A549 (cell line): ENCODE measurements at regions not wholly inside any gene's neighbourhood (a gene's known extent, or its start where the extent isn't known, plus 50 kb on each side); places are given as distances from the start of the nearest gene placed in this dataset.

Source experiments
- CEBPB ChIP-seq, 2 experiments: fragments of >200 bp in 1 of 2; sonication (Bioruptor Twin) in 1 of 2; formaldehyde crosslinking in 1 of 2; IDR thresholded peaks; 2 replicates each; pipeline ENCODE4 v1.6.1; 2012 to 2016
- EP300 ChIP-seq, 2 experiments: fragments of >200 bp; sonication (Bioruptor Twin); formaldehyde crosslinking; IDR thresholded peaks; 2 replicates in 1 of 2; 3 replicates in 1 of 2; pipeline ENCODE4 v1.6.1; 2016 to 2017
- FOSL2 ChIP-seq, 2 experiments: fragments of 450-650 bp in 1 of 2; fragments of >200 bp in 1 of 2; sonication (Bioruptor Twin) in 1 of 2; formaldehyde crosslinking; IDR thresholded peaks; 2 replicates each; pipeline versions ENCODE4 v1.5.0 to v1.6.1; 2016 to 2020; ENCODE audit warnings: mild to moderate bottlenecking in 1 of 2, moderate library complexity in 1 of 2
- PBX3 ChIP-seq: IDR thresholded peaks from 2 replicates; pipeline ENCODE4 v1.6.1; 2012
- POLR2A ChIP-seq: IDR thresholded peaks from 2 replicates; pipeline ENCODE4 v1.6.1; 2012; ENCODE audit warnings: mild to moderate bottlenecking, low read length
- RAD21 ChIP-seq, 2 experiments: fragments of >200 bp in 1 of 2; sonication (Bioruptor Twin) in 1 of 2; formaldehyde crosslinking in 1 of 2; IDR thresholded peaks in 1 of 2; conservative IDR thresholded peaks in 1 of 2; 2 replicates in 1 of 2; 3 replicates in 1 of 2; pipeline ENCODE4 v1.6.1; 2012 to 2018; ENCODE audit warnings: inconsistent platforms in 1 of 2
- SMC3 ChIP-seq: fragments of >200 bp; sonication (Bioruptor Twin); formaldehyde crosslinking; IDR thresholded peaks from 3 replicates; pipeline ENCODE4 v1.6.1; 2018; ENCODE audit warnings: inconsistent platforms
- TF ChIP-seq, protein P1 (sequence below): fragments of >200 bp; sonication (Bioruptor Twin); formaldehyde crosslinking; IDR thresholded peaks from 3 replicates; pipeline ENCODE4 v1.5.1; 2016
- TF ChIP-seq, protein P2 (sequence below): fragments of >200 bp; sonication (Bioruptor Twin); formaldehyde crosslinking; IDR thresholded peaks from 2 replicates; pipeline ENCODE4 v1.6.1; 2016
- TF ChIP-seq, protein P3 (sequence below): IDR thresholded peaks from 2 replicates; pipeline ENCODE4 v1.6.1; 2012
- TF ChIP-seq, protein P4 (sequence below): fragments of 450-650 bp; IDR thresholded peaks from 2 replicates; pipeline ENCODE4 v1.6.1; 2014; ENCODE audit warnings: antibody characterized with exemption

DNA sequence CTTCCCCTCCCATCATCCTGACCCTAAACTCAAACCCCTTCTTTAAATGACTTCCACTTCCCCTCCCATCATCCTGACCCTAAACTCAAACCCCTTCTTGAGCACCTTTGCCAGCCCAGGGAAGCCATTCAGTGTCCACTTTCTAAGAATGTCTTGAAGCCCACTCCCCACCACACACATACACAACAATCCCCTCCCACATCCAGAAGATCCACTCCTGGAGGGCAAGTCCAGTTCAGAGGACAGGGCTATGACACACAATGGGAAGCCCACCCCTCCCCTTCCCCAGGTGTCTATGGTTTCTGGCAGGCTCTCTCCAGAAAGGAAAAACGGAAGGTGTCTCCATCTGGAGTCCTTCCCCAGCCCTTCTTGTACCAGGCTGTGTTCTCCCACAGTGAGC, 117.1 kb downstream of the KCNA5 start:
- TF ChIP-seq, protein P1, sequence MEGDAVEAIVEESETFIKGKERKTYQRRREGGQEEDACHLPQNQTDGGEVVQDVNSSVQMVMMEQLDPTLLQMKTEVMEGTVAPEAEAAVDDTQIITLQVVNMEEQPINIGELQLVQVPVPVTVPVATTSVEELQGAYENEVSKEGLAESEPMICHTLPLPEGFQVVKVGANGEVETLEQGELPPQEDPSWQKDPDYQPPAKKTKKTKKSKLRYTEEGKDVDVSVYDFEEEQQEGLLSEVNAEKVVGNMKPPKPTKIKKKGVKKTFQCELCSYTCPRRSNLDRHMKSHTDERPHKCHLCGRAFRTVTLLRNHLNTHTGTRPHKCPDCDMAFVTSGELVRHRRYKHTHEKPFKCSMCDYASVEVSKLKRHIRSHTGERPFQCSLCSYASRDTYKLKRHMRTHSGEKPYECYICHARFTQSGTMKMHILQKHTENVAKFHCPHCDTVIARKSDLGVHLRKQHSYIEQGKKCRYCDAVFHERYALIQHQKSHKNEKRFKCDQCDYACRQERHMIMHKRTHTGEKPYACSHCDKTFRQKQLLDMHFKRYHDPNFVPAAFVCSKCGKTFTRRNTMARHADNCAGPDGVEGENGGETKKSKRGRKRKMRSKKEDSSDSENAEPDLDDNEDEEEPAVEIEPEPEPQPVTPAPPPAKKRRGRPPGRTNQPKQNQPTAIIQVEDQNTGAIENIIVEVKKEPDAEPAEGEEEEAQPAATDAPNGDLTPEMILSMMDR = no peak
- TF ChIP-seq RAD21 (conservative IDR thresholded peaks at IDR 0.05 in 1 of 2, IDR thresholded peaks at IDR 0.05 in 1 of 2) (no peak), CEBPB (IDR thresholded peaks at IDR 0.05) (no peak), FOSL2 (IDR thresholded peaks at IDR 0.05) (no peak), FOSL2 (CRISPR knock-in tag; IDR thresholded peaks at IDR 0.05) (no peak), EP300 (IDR thresholded peaks at IDR 0.05) (no peak), PBX3 (no peak), POLR2A (no peak), SMC3 (no peak)
- TF ChIP-seq, protein P2, sequence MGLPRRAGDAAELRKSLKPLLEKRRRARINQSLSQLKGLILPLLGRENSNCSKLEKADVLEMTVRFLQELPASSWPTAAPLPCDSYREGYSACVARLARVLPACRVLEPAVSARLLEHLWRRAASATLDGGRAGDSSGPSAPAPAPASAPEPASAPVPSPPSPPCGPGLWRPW = no peak
- TF ChIP-seq, protein P3, sequence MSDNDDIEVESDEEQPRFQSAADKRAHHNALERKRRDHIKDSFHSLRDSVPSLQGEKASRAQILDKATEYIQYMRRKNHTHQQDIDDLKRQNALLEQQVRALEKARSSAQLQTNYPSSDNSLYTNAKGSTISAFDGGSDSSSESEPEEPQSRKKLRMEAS = no peak
- TF ChIP-seq, protein P4, sequence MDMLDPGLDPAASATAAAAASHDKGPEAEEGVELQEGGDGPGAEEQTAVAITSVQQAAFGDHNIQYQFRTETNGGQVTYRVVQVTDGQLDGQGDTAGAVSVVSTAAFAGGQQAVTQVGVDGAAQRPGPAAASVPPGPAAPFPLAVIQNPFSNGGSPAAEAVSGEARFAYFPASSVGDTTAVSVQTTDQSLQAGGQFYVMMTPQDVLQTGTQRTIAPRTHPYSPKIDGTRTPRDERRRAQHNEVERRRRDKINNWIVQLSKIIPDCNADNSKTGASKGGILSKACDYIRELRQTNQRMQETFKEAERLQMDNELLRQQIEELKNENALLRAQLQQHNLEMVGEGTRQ = no peak
